Peyer's patch (tissue), 4 donors: ENCODE measurements at regions not wholly inside any gene's neighbourhood (a gene's known extent, or its start where the extent isn't known, plus 50 kb on each side); places are given as distances from the start of the nearest gene placed in this dataset.

Experiments used
- CTCF ChIP-seq, 6 experiments: fragments of 450-650 bp in 4 of 6; fragments of 200-600 bp in 2 of 6; sonication (generic) in 1 of 6; IDR thresholded peaks; one replicate each; pipeline ENCODE4 v1.5.1; 2017 to 2019; ENCODE audit warnings: antibody characterized with exemption in 6 of 6, mild to moderate bottlenecking in 3 of 6, moderate library complexity in 1 of 6
- POLR2A ChIP-seq, 2 donors: fragments of 450-650 bp; IDR thresholded peaks; one replicate each; pipeline ENCODE4 v1.5.1; 2017; ENCODE audit warnings: antibody characterized with exemption in 2 of 2, mild to moderate bottlenecking in 2 of 2, moderate library complexity in 2 of 2

- TF ChIP-seq CTCF (IDR thresholded peaks at IDR 0.05), result no peak
- no peak for TF ChIP-seq POLR2A (IDR thresholded peaks at IDR 0.05)
Observed at GRCh38 chr2:131659168-131659572, 131.5 kb downstream of the CCDC74A start.
